Neural crest cell (in vitro differentiated cells): ENCODE measurements at regions not wholly inside any gene's neighbourhood (a gene's known extent, or its start where the extent isn't known, plus 50 kb on each side); places are given as distances from the start of the nearest gene placed in this dataset.

ENCODE experiments used
- DNase-seq: peaks from one replicate; pipeline ENCODE4 v3.0.0; 2021; ENCODE audit warnings: low read depth, mixed read lengths, low spot score
- H3K27ac Mint-ChIP-seq: one replicate; pipeline ENCODE4 v1.8.0; 2021; ENCODE audit warnings: mild to moderate bottlenecking, mixed read lengths; ENCODE audit not compliant: unreplicated experiment
- H3K27me3 Mint-ChIP-seq: 2 replicates; pipeline ENCODE4 v1.8.0; 2021; ENCODE audit warnings: low read depth, mild to moderate bottlenecking, mixed read lengths
- H3K36me3 Mint-ChIP-seq: 2 replicates; pipeline ENCODE4 v1.8.0; 2021; ENCODE audit warnings: low read depth, mild to moderate bottlenecking, mixed read lengths
- H3K4me1 Mint-ChIP-seq: 2 replicates; pipeline ENCODE4 v1.8.0; 2021; ENCODE audit warnings: mixed read lengths
- H3K4me3 Mint-ChIP-seq: one replicate; pipeline ENCODE4 v1.8.0; 2021; ENCODE audit warnings: mild to moderate bottlenecking, mixed read lengths
- H3K9me3 Mint-ChIP-seq: 2 replicates; pipeline ENCODE4 v1.8.0; 2021; ENCODE audit warnings: mixed read lengths
- CTCF ChIP-seq: fragments of 200-600 bp; sonication (generic); conservative IDR thresholded peaks from 2 replicates; pipeline ENCODE4 v1.5.0; 2021; ENCODE audit warnings: antibody characterized with exemption, mild to moderate bottlenecking

GRCh38 chr5:104418056-104418455 lies 855.5 kb upstream of the NUDT12 start:
- Mint-ChIP-seq H3K4me3 (no peak overlapping the region), H3K4me1 (no peaks in the 10 kb centered on the region), H3K36me3 (no peaks in the 10 kb centered on the region), H3K27me3 (no peaks in the 10 kb centered on the region), H3K27ac (no peak overlapping the region), H3K9me3 (peaks cover 11% of the 10 kb centered on the region)
- DNase-seq, result no peak
- no peak for TF ChIP-seq CTCF

- H3K27me3 Mint-ChIP-seq, result no peaks in the 10 kb centered on the region
- H3K4me3 Mint-ChIP-seq, result no peak overlapping the region
- H3K36me3 Mint-ChIP-seq, result no peaks in the 10 kb centered on the region
- DNase-seq, result peak; percentile 2
- H3K9me3 Mint-ChIP-seq, result peaks cover 15% of the 10 kb centered on the region
- H3K4me1 Mint-ChIP-seq, result no peaks in the 10 kb centered on the region
- H3K27ac Mint-ChIP-seq, result no peak overlapping the region
- TF ChIP-seq CTCF, result peak; percentile 62
These were observed 850.2 kb upstream of the NUDT12 start for GRCh38 chr5:104412649-104413240.

GRCh38 chr5:104400941-104401340 lies 838.4 kb upstream of the NUDT12 start:
- H3K9me3 Mint-ChIP-seq, result peaks cover 17% of the 10 kb centered on the region
- no peak overlapping the region for H3K27ac Mint-ChIP-seq
- no peaks in the 10 kb centered on the region for H3K27me3 Mint-ChIP-seq
- no peak for DNase-seq
- no peak overlapping the region for H3K4me3 Mint-ChIP-seq
- H3K4me1 Mint-ChIP-seq, result peaks cover 14% of the 10 kb centered on the region
- peaks cover 13% of the 10 kb centered on the region for H3K36me3 Mint-ChIP-seq
- TF ChIP-seq CTCF, result no peak

- DNase-seq, result no peak
- H3K27me3 Mint-ChIP-seq, result no peaks in the 10 kb centered on the region
- no peak for TF ChIP-seq CTCF
- no peak overlapping the region for H3K27ac Mint-ChIP-seq
- no peaks in the 10 kb centered on the region for H3K36me3 Mint-ChIP-seq
- no peaks in the 10 kb centered on the region for H3K4me1 Mint-ChIP-seq
- no peak overlapping the region for H3K4me3 Mint-ChIP-seq
- H3K9me3 Mint-ChIP-seq, result peaks cover 5% of the 10 kb centered on the region
These were observed 823.3 kb upstream of the NUDT12 start for GRCh38 chr5:104385906-104386305.

- Mint-ChIP-seq H3K27ac (no peak overlapping the region), H3K4me3 (no peak overlapping the region), H3K9me3 (peaks cover 3% of the 10 kb centered on the region), H3K4me1 (no peaks in the 10 kb centered on the region), H3K27me3 (no peaks in the 10 kb centered on the region), H3K36me3 (no peaks in the 10 kb centered on the region)
- DNase-seq, result no peak
- TF ChIP-seq CTCF, result no peak
These were observed 812.8 kb upstream of the NUDT12 start for GRCh38 chr5:104375345-104375744.

- TF ChIP-seq CTCF, result no peak
- no peak overlapping the region for H3K27ac Mint-ChIP-seq
- peaks cover 2% of the 10 kb centered on the region for H3K9me3 Mint-ChIP-seq
- no peaks in the 10 kb centered on the region for H3K27me3 Mint-ChIP-seq
- DNase-seq, result no peak
- no peak overlapping the region for H3K4me3 Mint-ChIP-seq
- no peaks in the 10 kb centered on the region for H3K36me3 Mint-ChIP-seq
- H3K4me1 Mint-ChIP-seq, result no peaks in the 10 kb centered on the region
These were observed 810.2 kb upstream of the NUDT12 start for GRCh38 chr5:104372796-104373195.
